GM13976 (cell line): ENCODE measurements at regions not wholly inside any gene's neighbourhood (a gene's known extent, or its start where the extent isn't known, plus 50 kb on each side); places are given as distances from the start of the nearest gene placed in this dataset.

ENCODE experiments used
- DNase-seq: peaks from one replicate; pipeline ENCODE4 v3.0.0; 2012; ENCODE audit warnings: low spot score
- CTCF ChIP-seq: IDR thresholded peaks from 2 replicates; pipeline ENCODE4 v1.5.1; 2012; ENCODE audit warnings: borderline replicate concordance, mild to moderate bottlenecking; ENCODE audit not compliant: insufficient read depth; ENCODE audit errors: extremely low read depth, missing control alignments, control extremely low read depth
- in situ Hi-C: fragments of 300-500 bp; cut with MboI; formaldehyde crosslinking; loops from one replicate; pipeline ENCODE4 v1.12.0; 2022; ENCODE audit warnings: low sequenced_read_pairs, mixed read lengths, inconsistent platforms; ENCODE audit not compliant: unreplicated experiment

GRCh38 chr14:23805761-23806160 is 147.8 kb upstream of the DHRS4 start:
- DNase-seq, result no peak
- TF ChIP-seq CTCF, result no peak
- in situ Hi-C loops, result no loop called here

- no peak for TF ChIP-seq CTCF
- in situ Hi-C loops, result no loop called here
- DNase-seq, result no peak
These were observed 138.9 kb upstream of the DHRS4 start for GRCh38 chr14:23814527-23815256.

- DNase-seq, result no peak
- in situ Hi-C loops, result no loop called here
- no peak for TF ChIP-seq CTCF
These were observed 137.2 kb upstream of the DHRS4 start for GRCh38 chr14:23816371-23816770.

GRCh38 chr14:23817164-23817767 is 136.3 kb upstream of the DHRS4 start:
- TF ChIP-seq CTCF, result no peak
- no peak for DNase-seq
- in situ Hi-C loops, result no loop called here

GRCh38 chr14:23827100-23827892 is 126.3 kb upstream of the DHRS4 start:
- in situ Hi-C loops, result no loop called here
- no peak for DNase-seq
- TF ChIP-seq CTCF, result no peak

GRCh38 chr14:23828001-23828400 is 125.6 kb upstream of the DHRS4 start:
- DNase-seq, result no peak
- TF ChIP-seq CTCF, result no peak
- in situ Hi-C loops, result no loop called here
